HG03064 (cell line): ENCODE measurements at regions not wholly inside any gene's neighbourhood (a gene's known extent, or its start where the extent isn't known, plus 50 kb on each side); places are given as distances from the start of the nearest gene placed in this dataset.

Experiments
- ATAC-seq: cut with Tn5 transposase; IDR thresholded peaks from one replicate; pipeline ENCODE4 v1.9.1; 2021; ENCODE audit warnings: low read depth; ENCODE audit not compliant: unreplicated experiment

DNA sequence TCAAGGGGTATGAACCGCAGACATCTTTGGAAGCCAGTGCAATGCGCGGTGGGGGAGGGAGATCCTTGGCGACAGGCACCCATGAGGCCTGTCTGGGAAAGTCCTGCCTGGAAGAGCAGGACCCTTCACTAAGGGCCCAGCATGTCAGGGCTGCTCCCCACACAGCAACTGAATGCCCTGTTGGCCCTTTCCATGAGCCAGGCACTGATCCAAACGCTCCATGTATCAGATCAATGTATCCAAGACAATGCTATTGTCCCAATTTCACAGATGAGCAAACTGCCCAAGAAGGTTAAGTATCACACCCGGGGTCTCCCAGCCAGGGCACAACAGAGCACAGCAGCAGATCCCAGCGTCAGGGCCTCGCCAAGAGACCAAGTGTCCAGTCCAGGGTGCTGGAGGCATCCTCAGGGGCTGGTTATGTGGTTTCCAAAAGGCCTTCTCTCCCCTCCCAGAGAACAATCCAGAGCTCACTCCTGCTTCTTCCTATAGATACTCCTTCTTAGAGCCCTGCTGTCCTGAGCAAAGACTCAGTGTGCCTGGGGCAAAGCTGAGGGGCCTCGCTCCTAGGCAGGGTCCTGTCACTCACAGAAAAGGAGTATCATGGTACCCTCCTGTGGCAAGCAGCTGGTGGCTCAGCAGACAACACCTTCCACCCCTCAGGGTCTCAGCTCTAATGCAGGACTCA, 328.0 kb downstream of the NPHP4 start:
- ATAC-seq: no peak

DNA sequence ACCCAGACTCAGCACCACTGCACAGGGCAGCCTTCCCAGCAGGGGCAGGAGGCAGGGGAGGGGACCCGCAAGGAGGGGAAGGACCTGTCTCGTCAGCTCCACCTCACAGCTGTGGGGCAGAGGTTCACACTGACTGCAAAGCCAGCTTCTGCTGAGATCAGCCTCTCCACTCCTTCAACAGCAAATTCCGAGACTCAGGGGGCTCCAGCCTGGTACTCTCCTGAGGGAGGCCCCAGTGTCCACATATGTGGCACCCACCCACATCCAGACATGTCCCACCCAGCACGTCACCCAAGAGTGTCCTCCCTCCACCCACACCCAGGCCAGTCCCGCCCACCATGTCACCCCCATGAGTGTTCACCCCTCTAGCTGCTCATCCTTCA, 329.5 kb downstream of the NPHP4 start:
- ATAC-seq: no peak

DNA sequence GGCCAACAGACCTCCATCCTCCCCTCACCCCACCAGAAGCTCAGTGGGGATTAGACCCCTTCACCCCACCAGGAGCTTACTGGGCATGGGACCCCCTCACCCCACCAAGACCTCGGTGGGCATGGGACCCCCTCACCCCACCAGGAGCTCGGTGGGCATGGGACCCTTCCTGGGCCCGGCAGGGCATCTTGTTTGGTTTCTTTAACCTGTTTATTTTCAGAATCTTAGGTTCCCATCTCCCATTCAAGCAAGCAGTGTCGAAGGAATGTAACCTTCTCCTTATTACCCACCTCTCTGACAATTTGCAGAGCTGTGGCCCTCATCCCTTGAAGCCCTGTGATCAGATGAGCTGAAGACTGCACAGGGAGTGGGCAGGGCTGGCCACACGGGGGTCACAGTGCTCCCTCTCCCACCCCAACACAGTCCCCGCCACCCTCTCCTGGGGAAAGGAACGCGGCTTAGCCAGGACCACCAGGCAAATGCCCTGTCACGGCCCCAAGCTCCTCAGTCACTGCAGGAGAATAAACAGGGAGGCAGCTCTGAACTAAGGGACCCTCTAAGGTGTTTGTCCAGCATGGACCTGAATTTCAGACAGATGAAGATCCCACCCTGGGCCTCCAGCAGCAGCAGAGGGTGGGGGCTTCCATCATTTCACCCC, 330.0 kb downstream of the NPHP4 start:
- ATAC-seq: no peak

DNA sequence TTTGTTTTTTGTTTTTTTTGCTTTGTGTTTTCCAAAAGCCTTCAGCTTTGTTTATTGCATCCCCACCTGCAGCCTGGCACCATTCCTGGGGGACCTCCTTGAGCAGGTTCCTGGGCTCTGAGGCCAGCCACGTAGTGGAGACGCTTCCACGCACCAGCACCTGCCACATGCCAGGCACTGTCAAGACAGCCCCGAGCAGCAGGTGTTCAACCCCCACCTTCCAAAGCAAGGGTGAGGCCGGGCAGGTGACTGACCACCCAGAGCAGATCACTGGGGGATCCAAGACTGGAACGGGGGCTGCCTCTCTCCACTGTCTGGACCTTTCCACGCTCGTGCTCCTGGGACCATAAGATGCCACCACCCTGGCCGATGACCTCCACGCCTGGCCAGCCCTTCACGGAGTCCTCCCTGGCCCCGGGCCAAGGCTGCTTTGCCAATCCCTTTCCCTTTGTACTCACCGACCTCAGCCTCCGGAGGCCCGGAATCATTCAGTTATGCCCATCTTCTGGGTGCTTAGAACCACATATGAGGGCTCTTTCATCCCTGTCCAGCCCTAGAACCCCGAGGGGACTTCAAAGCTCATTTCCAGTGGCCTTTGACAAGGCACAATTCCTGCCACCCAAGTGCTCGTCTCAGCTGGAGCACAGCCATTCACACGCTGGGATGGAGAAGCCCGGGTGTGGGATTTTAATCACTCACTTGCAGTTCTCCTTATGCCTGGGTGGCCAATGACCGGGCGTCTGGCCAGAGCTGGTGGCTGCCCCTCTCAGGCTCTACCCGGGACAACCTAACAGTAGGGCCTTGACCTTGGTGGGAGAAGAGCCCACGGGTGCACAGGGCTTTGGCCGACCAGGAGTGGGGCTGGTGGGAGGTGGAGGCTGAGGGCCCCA, 330.8 kb downstream of the NPHP4 start:
- no peak for ATAC-seq

GRCh38 chr1:5660141-5660935, 331.9 kb downstream of the NPHP4 start:
- ATAC-seq: no peak

- ATAC-seq: no peak
Measured at GRCh38 chr1:5659606-5660005, 332.6 kb downstream of the NPHP4 start.

DNA sequence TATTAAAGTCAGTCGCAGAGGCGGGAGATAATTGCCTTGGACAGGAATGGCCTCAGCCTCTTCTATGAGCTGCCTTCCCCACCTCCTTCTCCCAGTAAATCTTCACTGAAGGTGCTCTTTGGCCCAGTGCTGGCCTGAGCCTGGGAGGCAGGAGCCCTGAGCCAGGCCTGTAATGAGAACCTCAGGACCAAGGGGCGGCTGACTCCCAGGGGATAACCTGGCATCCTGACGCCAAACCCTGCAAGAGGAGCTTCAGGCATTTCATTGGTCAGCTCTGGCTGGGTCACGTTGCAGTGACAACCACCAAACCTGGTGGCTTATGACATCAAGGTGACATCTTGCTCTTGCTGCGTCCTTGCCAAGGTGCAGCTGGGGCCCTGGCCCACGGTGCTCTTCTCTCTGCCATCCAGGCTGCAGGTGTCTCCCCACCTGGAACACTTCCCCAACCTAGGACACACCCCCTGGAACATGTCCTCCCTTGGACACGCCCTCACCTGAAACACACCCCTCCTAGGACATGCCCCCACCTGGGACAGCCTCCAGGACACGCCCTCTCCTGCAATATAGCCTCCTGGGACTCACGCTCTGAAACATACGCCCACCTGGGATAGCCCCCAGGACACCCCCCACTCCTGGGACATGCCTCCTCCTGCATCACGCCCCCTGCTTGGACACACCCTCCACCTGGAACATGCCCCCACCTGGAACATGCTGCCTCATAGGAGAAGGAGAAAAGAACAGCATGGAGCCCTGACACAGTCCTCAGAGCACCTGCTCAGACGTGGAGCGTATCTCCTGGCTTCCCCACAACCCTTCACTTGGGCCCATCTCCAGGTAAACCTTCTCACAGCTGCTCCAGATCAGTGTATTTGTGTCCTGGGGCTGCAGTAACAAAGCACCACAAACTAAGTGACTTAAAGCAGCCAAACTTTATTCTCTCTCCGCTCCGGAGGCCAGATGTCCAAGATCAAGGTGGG, 333.6 kb downstream of the NPHP4 start:
- ATAC-seq: no peak

- ATAC-seq: no peak
Measured at GRCh38 chr1:5651964-5652821, 340.0 kb downstream of the NPHP4 start.

DNA sequence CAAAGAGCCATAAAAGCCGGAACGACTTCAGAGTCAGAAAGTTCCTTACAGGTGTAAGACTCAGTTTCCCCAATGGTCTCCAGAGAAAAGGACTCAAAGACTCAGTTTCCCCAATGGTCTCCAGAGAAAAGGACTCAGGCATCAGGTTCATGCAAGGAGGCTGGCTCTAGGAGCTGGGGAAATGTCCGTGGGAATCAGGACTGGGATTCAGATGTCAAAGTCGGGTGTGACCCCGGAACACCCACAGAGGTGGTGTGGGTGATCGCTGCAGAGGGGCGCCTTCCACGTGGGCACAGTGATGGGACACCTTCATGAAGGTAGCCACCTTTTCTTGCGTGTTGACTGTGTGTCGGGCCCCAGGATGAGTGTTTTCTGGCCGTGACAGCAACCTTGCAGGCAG, 340.8 kb downstream of the NPHP4 start:
- no peak for ATAC-seq

DNA sequence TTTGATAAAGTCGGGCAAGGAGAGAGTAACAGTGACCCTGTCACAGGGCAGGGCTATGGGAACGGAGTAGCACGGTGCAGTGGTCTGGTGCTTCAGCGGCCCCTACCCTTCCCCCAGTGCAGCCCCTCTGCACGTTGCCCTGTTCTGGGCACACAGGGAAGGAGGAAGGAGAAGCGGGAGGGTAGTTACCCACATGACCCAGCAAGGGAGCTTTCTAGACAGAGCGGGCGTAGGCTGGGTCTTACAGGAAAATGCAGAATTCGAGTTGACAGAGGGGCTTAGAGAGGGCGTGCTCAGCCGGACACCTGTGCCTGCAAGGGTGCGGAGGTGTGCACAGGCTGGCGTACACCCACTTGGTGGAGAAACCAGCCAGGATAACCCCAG, 341.2 kb downstream of the NPHP4 start:
- ATAC-seq: no peak

DNA sequence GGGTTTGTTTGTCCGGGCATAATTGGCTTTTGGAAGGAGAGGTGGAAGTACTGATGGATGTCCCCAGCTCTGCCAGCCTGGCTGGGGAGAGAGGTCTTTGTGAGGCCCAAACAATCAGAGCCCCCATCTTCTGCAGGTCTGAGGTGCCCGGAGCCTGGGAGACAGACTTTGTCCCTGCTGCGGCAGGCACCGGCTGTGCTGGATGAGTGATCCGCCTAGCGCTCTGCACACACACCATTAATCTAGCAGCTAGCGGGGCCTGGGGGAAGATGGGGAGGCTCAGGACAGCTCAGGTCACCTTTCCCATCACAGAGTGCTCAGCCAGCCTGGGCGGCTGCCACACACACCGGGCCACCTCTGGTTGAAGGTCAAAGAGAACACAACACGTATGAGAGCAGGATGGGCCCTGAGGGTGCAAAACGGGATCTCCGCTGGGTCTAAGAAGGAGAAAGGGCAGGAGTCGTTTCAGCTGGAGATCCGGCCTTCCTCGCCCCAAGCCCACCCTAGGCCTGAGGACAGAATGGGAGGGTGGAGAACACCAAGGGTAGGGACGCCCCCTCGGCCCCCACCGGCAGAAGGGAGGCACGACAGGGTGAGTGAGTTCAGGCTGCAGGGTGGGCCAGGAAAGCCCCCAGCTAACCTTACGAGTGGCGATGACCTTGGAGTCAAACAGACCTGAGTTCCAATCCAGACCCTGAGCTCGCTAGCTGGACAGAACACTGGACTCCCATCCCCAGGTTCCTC, 341.8 kb downstream of the NPHP4 start:
- no peak for ATAC-seq

- no peak for ATAC-seq
Measured at GRCh38 chr1:5649795-5650194, 342.4 kb downstream of the NPHP4 start.

DNA sequence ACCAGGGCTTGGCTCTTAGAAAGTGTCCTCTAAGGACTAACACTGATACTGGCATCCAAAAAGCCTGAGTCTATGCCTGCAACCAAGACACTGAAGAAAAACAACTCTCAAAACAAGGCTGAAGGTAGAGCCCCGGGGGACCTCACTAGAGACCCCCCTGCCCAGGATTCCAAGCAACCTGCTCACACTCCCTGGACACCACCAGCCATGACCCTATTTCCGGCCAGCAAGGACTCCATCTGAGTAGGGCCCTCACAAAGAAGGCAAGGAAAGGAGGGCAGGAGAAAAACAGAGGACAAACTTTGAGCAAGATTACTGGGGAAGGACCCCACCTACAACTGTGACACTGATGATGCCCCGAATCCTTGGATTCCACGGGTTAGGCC, 343.1 kb downstream of the NPHP4 start:
- ATAC-seq: no peak

DNA sequence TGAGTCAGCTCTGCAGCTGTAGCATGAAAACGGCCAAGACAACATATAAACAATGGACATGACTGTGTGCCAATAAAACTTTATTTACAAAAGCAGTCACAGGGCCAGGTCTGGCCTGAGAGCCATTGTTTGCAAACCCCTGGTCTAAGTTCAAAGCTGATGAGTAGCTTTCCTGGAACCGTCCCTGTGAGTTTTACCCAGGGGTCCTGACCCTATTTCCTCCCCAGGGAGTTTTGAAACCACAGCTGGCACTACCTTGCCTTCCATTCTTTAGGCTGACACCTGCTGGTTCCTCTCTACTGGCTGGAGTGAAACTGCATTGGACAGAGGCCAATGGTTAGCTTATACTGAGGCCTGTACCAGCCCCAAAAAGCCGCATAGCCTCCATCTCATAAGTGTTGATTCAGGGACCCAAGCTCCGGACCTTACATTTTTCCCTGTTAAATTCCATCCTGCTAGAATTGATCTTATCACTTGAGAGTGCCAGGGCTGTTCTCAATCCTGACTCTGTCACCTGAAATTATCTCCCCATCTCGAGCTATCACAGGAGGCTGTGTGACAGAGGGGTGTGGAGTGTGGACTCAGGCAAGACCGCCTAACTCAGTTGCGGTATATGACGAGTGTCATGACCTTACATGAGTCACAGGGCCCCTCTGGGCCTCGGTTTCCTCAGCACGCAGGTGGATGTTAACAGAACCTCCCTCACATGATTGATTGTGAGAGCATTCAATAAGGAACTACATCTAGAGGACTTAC, 343.6 kb downstream of the NPHP4 start:
- no peak for ATAC-seq

GRCh38 chr1:5647234-5647633, 345.0 kb downstream of the NPHP4 start:
- no peak for ATAC-seq

DNA sequence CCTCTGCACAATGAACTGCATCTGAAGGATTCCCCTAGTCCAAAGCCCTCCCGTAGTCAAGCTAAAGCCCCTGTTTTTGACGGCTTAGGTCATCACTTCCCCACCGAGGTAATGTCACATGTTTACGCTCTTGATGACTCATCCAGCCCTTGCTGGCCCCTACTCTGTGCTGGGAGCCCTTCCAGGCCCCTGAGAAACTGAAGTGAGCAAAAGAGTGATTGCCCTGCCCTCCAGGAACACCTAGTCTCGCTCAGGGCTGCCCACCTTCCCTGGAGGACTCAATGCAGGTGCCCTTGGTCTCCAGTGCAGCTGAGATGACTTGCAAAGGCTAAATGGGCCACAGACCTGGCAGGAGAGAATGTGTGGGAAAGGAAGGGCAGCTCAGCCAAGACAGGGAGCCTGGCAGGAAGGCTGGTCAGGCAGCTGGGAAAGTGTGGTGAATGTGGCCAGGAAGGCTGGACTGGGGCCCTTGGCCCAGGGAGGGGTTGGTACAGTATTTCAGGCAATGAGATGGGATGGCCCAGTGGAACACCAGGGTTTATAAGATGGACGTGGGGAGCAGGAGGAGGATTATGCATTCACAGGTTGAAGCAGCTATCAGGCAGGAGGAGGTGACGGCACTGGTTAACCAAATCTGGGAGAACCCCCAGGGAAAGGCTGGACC, 345.6 kb downstream of the NPHP4 start:
- no peak for ATAC-seq

- no peak for ATAC-seq
Measured at GRCh38 chr1:5645929-5646328, 346.3 kb downstream of the NPHP4 start.
